CD4-positive, alpha-beta T cell treated with Interleukin-15 for 4 hours (primary cell): ENCODE measurements at regions not wholly inside any gene's neighbourhood (a gene's known extent, or its start where the extent isn't known, plus 50 kb on each side); places are given as distances from the start of the nearest gene placed in this dataset.

ENCODE experiments used
- DNase-seq: peaks from one replicate; pipeline ENCODE4 v3.0.0-alpha.2; 2020; ENCODE audit warnings: low spot score

GRCh38 chr22:48786679-48786996 is 1041.0 kb downstream of the BRD1 start:
- DNase-seq: no peak

- DNase-seq: no peak
Observed at GRCh38 chr22:48785792-48786678, 1041.6 kb downstream of the BRD1 start.

GRCh38 chr22:48784701-48785503 is 1042.8 kb downstream of the BRD1 start:
- no peak for DNase-seq

DNA sequence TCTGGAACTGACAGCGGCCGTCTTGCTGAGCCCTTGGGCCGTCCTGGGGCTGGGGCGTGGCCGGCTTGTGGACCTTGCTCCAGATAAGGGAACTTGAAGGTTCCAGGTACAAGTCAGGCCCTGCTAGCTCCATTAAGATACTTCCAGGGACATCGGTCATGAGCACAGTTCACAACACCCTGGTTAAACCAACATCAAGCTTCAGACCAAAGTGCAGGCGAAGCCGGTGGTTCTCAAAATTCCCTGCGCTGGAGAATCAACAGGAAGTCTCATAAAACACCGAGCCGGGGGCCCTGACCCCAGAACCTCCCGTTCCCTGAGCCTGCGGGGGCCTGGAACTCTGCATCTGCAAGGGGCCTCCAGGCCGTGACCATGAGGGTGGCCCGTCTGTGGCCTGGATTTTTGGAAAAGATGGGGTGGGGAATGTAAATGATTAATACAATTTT is 1043.8 kb downstream of the BRD1 start:
- DNase-seq: no peak

DNA sequence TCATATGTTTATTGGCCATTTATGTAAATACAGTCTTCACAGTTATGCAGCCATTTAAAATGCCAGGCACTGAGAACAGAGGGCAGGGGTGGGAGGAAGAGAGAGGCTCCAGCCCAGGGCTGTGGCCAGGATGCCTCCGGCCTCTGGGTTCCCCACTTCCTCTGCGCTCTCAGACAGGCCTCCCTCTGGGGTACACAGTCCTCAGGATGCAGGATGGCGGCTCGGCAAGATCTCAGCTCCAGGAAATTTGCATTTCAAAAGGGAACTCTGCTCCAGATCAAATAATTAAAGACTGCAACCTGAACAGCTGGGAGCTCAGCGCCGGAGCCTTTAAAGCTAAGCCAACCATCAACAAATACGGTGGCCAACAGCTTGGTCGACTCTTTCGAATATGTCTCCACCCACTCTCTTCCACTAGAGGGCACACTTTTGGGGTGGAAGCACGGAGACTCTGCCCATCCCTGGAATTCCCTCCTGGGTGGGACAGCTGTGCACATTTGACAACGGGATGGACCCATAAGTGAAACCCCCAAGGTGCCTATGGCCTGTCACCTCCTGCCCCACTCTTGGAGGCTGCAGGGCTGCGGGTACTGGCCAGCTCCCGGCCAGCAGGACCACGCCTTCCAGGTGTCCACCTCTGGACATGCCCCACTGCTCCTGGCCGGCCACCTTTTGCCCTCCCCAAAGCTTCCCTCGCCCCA is 1044.7 kb downstream of the BRD1 start:
- DNase-seq: no peak

GRCh38 chr22:48782326-48782725 is 1045.3 kb downstream of the BRD1 start:
- DNase-seq: no peak

GRCh38 chr22:48781868-48782267 is 1045.8 kb downstream of the BRD1 start:
- no peak for DNase-seq

GRCh38 chr22:48781391-48781790 is 1046.3 kb downstream of the BRD1 start:
- DNase-seq: no peak

GRCh38 chr22:48780597-48781277 is 1046.9 kb downstream of the BRD1 start:
- DNase-seq: no peak

DNA sequence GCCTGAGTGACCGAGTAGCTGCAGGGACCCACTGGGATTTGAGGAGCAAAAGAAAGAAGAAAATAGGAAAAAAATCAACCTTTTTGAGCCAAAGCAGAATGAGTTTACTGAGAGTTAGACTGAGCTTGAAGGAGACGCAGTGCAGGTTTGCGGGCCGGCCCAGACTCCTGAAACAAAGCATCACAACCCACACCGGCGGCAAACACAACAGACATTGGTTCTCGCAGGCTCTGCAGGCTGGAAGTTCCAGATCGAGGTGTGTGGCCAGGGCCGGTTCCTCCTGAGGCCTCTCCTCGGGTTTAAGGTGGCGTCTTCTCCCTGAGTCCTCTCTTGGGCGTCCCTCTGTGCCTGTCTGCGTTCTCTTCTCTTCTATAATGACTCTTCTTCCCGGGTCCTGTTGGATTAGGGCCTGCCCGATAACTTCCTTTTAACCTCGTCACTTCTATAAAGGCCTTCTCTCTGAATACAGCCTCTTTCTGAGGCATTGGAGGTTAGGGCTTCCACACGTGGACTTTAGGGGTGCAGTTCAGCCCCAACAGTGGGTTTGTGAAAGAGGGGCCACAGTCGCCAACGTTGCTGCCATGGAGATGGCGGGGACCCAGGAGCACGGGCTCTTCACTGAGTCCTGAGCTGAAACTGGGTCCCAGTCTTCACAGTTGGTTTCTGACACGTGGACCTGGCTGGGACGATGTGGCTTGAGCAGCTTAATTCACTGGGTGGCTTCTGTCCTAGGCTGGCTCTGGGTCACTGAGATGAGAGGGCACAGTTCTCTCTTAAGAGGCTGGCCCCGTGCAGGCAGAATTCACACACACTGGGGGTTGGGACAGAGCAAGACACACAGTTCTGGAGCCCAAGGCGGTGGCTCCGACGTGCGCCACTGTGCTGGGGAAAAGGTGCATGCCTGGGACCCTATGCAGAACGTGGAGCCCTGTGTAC is 1047.7 kb downstream of the BRD1 start:
- DNase-seq: no peak

DNA sequence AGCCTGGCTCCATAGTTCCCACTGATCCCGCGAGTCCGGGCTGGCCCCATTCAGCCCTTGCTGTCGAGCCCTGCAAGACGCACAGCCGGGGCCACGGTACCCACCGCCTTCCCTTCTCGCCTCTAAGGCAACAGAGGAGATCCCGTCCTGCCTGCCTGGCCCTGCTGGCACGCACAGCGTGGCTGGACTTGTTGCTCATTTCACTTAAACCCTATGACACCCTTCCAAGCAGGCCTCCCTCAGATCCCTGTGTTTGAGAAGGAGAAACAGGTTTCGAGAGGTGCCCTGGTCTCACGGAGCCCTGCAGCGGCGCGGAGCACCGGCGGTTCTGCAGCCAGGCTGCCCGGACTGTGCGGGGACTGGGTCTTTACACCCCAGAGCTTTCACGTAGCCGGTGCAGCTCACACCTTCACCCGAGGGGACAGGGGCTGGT is 1048.4 kb downstream of the BRD1 start:
- no peak for DNase-seq

GRCh38 chr22:48778308-48779195 is 1049.1 kb downstream of the BRD1 start:
- DNase-seq: no peak

GRCh38 chr22:48772286-48772907 is 1055.3 kb downstream of the BRD1 start:
- DNase-seq: no peak

DNA sequence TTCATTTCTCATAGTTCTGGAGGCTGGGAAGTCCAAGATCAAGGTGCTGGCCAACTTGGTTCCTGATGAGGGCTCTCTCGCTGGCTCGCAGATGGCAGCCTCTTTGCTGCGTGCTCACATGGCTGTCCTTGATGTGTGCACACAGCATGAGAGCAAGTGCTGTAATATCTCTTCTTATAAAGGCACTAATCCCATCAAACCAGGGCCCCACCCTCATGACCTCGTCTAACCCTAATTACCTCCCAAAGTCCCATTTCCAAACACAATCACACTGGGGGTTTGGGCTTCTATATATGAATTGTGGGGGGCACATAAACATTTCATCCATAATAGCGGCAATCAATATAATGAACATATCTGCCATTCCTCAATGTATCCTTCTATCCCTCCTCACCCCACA is 1062.1 kb downstream of the BRD1 start:
- DNase-seq: no peak

DNA sequence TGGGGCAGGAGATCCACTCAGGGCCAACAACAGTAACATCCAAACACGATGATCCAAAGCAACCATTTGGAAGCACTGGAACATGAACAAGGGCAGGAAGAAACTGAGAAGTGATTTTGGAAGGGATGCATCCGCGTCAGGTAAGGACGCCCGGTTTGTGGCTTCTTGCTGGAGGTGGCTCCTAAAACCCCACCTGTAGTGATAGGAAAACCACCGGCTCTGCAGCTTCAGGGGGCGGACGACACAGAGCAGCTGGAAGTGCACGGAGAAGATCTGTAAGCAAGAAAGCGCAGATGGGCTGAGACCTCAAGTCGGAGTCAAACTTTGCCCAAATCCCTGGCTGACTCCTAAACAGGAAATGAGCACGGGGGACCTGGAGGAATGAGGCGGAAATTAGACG is 1066.1 kb downstream of the BRD1 start:
- DNase-seq: no peak

DNA sequence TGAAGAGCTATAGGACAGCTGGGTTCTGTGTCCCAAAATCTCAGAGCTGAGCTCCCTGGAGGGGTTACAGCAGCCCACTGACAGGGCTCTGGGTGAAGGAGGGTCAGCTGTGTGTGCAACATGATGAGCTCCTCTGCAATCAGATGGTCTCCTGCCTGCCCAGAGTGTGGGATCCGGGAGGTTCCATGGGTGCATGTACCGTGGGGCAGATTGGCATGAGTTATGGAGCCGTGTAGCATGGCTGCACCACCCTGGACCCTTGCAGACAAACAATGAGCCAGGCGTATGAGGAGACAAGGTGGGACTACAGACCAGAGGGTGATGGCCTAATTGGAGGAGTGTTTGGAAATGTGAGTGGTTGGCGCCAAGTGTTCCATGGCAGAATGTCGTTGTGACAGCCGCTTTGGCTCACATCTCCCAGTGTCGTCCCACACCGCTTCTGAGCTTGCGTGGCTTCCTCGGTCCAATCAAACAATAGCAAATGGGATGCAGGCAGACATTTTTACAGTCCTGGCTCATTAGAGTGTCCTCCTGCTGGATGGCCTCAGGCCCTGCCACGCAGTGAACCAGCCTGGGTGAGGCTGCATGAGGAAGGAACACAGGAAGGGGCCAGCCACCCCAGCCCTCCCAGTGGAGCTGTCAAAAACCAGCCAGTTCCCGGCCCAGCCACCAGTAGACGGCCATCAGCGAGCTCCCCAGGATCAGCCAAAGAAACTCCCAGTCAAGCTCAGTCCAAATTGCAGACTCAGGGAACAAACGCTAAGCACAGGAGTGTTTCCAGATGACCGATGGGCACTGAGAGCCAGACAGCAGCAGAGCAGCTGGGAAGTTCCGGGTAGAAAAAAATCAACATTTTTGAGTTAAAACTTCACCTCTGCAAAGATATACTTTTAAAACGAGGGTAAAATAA is 1066.9 kb downstream of the BRD1 start:
- DNase-seq: no peak

GRCh38 chr22:48758881-48759875 is 1068.5 kb downstream of the BRD1 start:
- no peak for DNase-seq
